ENCODE measurements at regions not wholly inside any gene's neighbourhood (a gene's known extent, or its start where the extent isn't known, plus 50 kb on each side); places are given as distances from the start of the nearest gene placed in this dataset.
"Not testable (repeated sequence)": the region's sequence is repeated elsewhere in the genome, so short reads cannot be mapped to it uniquely, and the experiment has no call there.

GRCh38 chr9:34884747-34885189, 73.3 kb upstream of the PHF24 start:
- no peak overlapping the region for H3K4me3 ChIP-seq (ENCODE audit: low read depth, low read length)
- no peak for TF ChIP-seq CTCF (IDR thresholded peaks at IDR 0.05; ENCODE audit: insufficient read depth, low read depth, low read length, missing control alignments)
- peak; percentile 37 for DNase-seq (ENCODE audit: low read depth)

DNA sequence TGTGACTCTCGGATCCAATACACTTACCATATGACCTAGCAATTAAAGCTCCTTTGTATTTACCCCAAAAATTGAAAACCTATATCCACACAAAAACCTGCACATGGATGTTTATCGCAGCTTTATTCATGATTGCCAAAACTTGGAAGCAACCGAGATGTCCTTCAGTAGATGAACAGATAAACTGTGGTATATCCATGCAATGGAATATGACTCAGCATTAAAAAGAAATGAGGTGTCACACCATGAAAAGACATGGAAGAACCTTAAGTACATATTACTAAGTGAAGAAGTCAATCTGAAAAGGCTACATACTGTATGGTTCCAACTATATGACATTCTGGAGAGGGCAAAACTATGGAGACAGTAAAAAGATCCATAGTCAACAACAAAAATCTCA, 82.0 kb upstream of the PHF24 start:
- DNase-seq (ENCODE audit: low read depth): no peak
- TF ChIP-seq CTCF (IDR thresholded peaks at IDR 0.05; ENCODE audit: insufficient read depth, low read depth, low read length, missing control alignments): no peak
- H3K4me3 ChIP-seq (ENCODE audit: low read depth, low read length): no peak overlapping the region

DNA sequence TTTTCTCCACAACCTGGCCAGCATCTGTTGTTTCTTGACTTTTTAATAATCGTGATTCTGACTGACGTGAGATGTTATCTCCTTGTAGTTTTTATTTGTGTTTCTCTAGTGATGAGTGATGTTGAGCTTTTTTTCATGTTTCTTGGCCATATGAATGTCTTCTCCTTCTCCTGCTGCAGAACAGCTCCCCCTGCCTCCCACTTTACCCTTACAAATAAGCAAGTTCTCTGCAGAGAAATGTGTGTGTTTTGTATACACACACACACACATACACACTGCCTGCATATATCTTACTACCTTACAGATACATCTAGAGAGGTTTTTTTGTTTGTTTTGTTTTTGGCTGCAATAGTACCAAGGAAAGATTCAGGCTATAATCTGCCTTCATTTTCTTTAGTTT, 88.7 kb upstream of the PHF24 start:
- peak; percentile 36 for DNase-seq (ENCODE audit: low read depth)
- no peak overlapping the region for H3K4me3 ChIP-seq (ENCODE audit: low read depth, low read length)
- TF ChIP-seq CTCF (IDR thresholded peaks at IDR 0.05; ENCODE audit: insufficient read depth, low read depth, low read length, missing control alignments): no peak

DNA sequence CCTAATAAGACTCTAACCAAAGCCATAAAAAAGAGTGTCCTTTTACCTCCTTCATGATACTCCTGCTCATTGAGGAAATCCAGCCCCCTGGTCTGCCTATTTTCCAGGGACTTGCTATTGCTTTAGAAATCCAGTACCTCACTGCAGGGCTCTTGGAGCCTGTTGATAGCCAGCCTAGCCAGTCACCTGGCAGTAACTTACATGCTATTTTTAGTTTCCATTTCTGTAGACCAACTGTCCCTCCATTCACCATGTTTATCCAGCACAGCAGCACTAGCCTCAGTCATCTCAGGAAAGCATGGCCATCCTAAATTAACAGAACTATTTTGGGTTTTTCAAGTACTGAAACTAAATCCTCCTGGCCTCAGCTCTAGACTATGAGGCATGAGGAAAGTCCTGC, 91.5 kb upstream of the PHF24 start:
- no peak overlapping the region for H3K4me3 ChIP-seq (ENCODE audit: low read depth, low read length)
- no peak for TF ChIP-seq CTCF (IDR thresholded peaks at IDR 0.05; ENCODE audit: insufficient read depth, low read depth, low read length, missing control alignments)
- no peak for DNase-seq (ENCODE audit: low read depth)

GRCh38 chr9:34863426-34863825, 94.7 kb upstream of the PHF24 start:
- no peak overlapping the region for H3K4me3 ChIP-seq (ENCODE audit: low read depth, low read length)
- no peak for DNase-seq (ENCODE audit: low read depth)
- no peak for TF ChIP-seq CTCF (IDR thresholded peaks at IDR 0.05; ENCODE audit: insufficient read depth, low read depth, low read length, missing control alignments)

DNA sequence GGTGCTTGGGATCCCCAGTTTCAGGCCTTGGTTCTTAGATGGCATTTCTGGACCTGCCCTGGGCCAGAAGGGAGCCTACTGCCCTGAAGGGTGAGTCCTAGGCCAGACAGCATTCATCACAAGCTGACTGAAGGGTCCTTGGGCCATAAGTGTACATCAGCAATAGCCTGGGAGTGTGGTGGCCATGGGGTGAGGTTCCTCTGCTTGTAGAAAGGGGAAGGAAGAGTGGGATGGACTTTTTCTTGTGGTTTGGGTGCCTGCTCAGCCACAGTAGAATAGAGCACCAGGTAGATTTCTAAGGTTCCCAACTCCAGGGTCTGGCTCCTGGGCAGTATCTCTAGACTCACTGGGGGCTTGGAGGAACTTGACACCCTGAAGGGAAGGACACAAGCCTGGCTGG, 95.2 kb upstream of the PHF24 start:
- H3K4me3 ChIP-seq (ENCODE audit: low read depth, low read length): no peak overlapping the region
- no peak for TF ChIP-seq CTCF (IDR thresholded peaks at IDR 0.05; ENCODE audit: insufficient read depth, low read depth, low read length, missing control alignments)
- no peak for DNase-seq (ENCODE audit: low read depth)

GRCh38 chr9:34862043-34862442, 96.0 kb upstream of the PHF24 start:
- DNase-seq (ENCODE audit: low read depth): peak; percentile 27
- H3K4me3 ChIP-seq (ENCODE audit: low read depth, low read length): no peak overlapping the region
- TF ChIP-seq CTCF (IDR thresholded peaks at IDR 0.05; ENCODE audit: insufficient read depth, low read depth, low read length, missing control alignments): no peak

DNA sequence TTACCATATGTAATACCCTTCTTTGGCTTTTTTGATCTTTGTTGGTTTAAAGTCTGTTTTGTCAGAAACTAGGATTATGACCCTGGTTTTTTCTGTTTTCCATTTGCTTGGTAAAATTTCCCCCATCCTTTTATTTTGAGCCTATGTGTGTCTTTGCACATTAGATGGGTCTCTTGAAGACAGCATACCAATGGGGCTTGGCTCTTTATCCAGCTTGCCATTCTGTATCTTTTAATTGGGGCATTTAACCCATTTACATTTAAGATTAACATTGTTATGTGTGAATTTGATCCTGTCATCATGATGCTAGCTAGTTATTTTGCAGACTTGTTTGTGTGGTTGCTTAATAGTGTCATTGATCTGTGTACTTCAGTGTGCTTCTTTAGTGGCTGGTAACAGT, 103.1 kb upstream of the PHF24 start:
- not testable (repeated sequence) for H3K4me3 ChIP-seq (ENCODE audit: low read depth, low read length); DNase-seq (ENCODE audit: low read depth)

Measured in GM12865 (cell line).